Astrocyte (in vitro differentiated cells and primary cell): ENCODE measurements at regions not wholly inside any gene's neighbourhood (a gene's known extent, or its start where the extent isn't known, plus 50 kb on each side); places are given as distances from the start of the nearest gene placed in this dataset.
"Not testable (repeated sequence)": the region's sequence is repeated elsewhere in the genome, so short reads cannot be mapped to it uniquely, and the experiment has no call there.

Source experiments
- DNase-seq: peaks from one replicate; pipeline ENCODE4 v3.0.0-alpha.2; 2010; ENCODE audit warnings: low read depth
- FAIRE-seq: peaks from 2 replicates; lab custom pipeline; 2011; peaks lifted over from hg19 to GRCh38; lab: Jason Lieb, UNC
- H2AFZ ChIP-seq: 2 replicates; pipeline ENCODE4 v1.6.0; 2012; ENCODE audit warnings: low read depth, low read length, inconsistent platforms
- H3K27ac ChIP-seq: 2 replicates; pipeline ENCODE4 v1.5.1; 2011; ENCODE audit warnings: low read depth, low read length, inconsistent platforms
- H3K27me3 ChIP-seq: 2 replicates; pipeline ENCODE4 v1.6.0; 2011; ENCODE audit warnings: low read length, inconsistent platforms; ENCODE audit not compliant: insufficient read depth
- H3K36me3 ChIP-seq: 2 replicates; pipeline ENCODE4 v1.5.1; 2011; ENCODE audit warnings: low read length, inconsistent platforms; ENCODE audit not compliant: insufficient read depth
- H3K4me1 ChIP-seq: 2 replicates; pipeline ENCODE4 v1.5.1; 2011; ENCODE audit warnings: low read length, inconsistent platforms; ENCODE audit not compliant: insufficient read depth
- H3K4me2 ChIP-seq: 2 replicates; pipeline ENCODE4 v1.6.0; 2012; ENCODE audit warnings: low read length, inconsistent platforms
- H3K4me3 ChIP-seq: 2 replicates; pipeline ENCODE4 v1.5.1; 2011; ENCODE audit warnings: low read depth, mild to moderate bottlenecking, low read length, inconsistent platforms; ENCODE audit not compliant: insufficient read depth
- H3K79me2 ChIP-seq: 2 replicates; pipeline ENCODE4 v1.6.0; 2012; ENCODE audit warnings: mild to moderate bottlenecking, low read length, inconsistent platforms; ENCODE audit not compliant: insufficient read depth
- H3K9ac ChIP-seq: 2 replicates; pipeline ENCODE4 v1.6.0; 2012; ENCODE audit warnings: mild to moderate bottlenecking, low read length, inconsistent platforms
- H3K9me3 ChIP-seq: 2 replicates; pipeline ENCODE4 v1.5.1; 2012; ENCODE audit warnings: low read depth, mild to moderate bottlenecking, low read length, inconsistent platforms; ENCODE audit not compliant: insufficient read depth
- H4K20me1 ChIP-seq: 2 replicates; pipeline ENCODE4 v1.6.0; 2012; ENCODE audit warnings: low read length, inconsistent platforms; ENCODE audit not compliant: insufficient read depth
- H3K27ac Mint-ChIP-seq: one replicate; pipeline ENCODE4 v1.8.0; 2021; ENCODE audit warnings: mild to moderate bottlenecking, mixed read lengths; ENCODE audit not compliant: unreplicated experiment
- H3K27me3 Mint-ChIP-seq: one replicate; pipeline ENCODE4 v1.8.0; 2021; ENCODE audit warnings: low read depth, mixed read lengths; ENCODE audit not compliant: unreplicated experiment
- H3K36me3 Mint-ChIP-seq: one replicate; pipeline ENCODE4 v1.8.0; 2021; ENCODE audit warnings: low read depth, mixed read lengths; ENCODE audit not compliant: unreplicated experiment
- H3K4me1 Mint-ChIP-seq: one replicate; pipeline ENCODE4 v1.8.0; 2021; ENCODE audit warnings: low read depth, mixed read lengths; ENCODE audit not compliant: unreplicated experiment
- H3K4me3 Mint-ChIP-seq: one replicate; pipeline ENCODE4 v1.8.0; 2021; ENCODE audit warnings: mild to moderate bottlenecking, moderate library complexity, mixed read lengths; ENCODE audit not compliant: unreplicated experiment
- H3K9me3 Mint-ChIP-seq: one replicate; pipeline ENCODE4 v1.8.0; 2021; ENCODE audit warnings: mild to moderate bottlenecking, mixed read lengths; ENCODE audit not compliant: unreplicated experiment

GRCh38 chr9:66198421-66198820, 461.5 kb downstream of the FOXD4L4 start:
- H3K4me1 Mint-ChIP-seq, H3K9me3 Mint-ChIP-seq, H4K20me1 ChIP-seq, H3K4me1 ChIP-seq, H3K27me3 Mint-ChIP-seq, H3K36me3 ChIP-seq, H3K79me2 ChIP-seq, H3K4me3 ChIP-seq, H3K27ac Mint-ChIP-seq, H2AFZ ChIP-seq, FAIRE-seq, H3K9me3 ChIP-seq, H3K4me3 Mint-ChIP-seq, H3K27me3 ChIP-seq, H3K36me3 Mint-ChIP-seq, H3K9ac ChIP-seq, H3K4me2 ChIP-seq, H3K27ac ChIP-seq, DNase-seq: not testable (repeated sequence)

GRCh38 chr9:66206617-66207016, 469.7 kb downstream of the FOXD4L4 start:
- not testable (repeated sequence) for H3K4me3 Mint-ChIP-seq, FAIRE-seq, H3K27me3 Mint-ChIP-seq

GRCh38 chr9:66207914-66208313, 471.0 kb downstream of the FOXD4L4 start:
- H3K9ac ChIP-seq, H3K27ac Mint-ChIP-seq, H3K27me3 ChIP-seq, H3K79me2 ChIP-seq, H3K9me3 Mint-ChIP-seq, DNase-seq, H3K4me2 ChIP-seq, H3K27me3 Mint-ChIP-seq, H3K36me3 ChIP-seq, H3K36me3 Mint-ChIP-seq, H3K9me3 ChIP-seq, FAIRE-seq, H3K4me3 Mint-ChIP-seq, H2AFZ ChIP-seq, H4K20me1 ChIP-seq, H3K27ac ChIP-seq, H3K4me1 ChIP-seq, H3K4me1 Mint-ChIP-seq, H3K4me3 ChIP-seq: not testable (repeated sequence)

More at GRCh38 chr9:66206617-66207016, 469.7 kb downstream of the FOXD4L4 start:
- not testable (repeated sequence) for DNase-seq, H3K9me3 Mint-ChIP-seq, H3K4me2 ChIP-seq, H3K27ac ChIP-seq, H3K27ac Mint-ChIP-seq, H4K20me1 ChIP-seq, H3K4me3 ChIP-seq, H3K36me3 ChIP-seq, H3K9me3 ChIP-seq, H3K4me1 Mint-ChIP-seq, H3K79me2 ChIP-seq, H2AFZ ChIP-seq, H3K27me3 ChIP-seq, H3K36me3 Mint-ChIP-seq, H3K4me1 ChIP-seq, H3K9ac ChIP-seq

- H3K36me3 Mint-ChIP-seq, H3K4me1 Mint-ChIP-seq: not testable (repeated sequence)
Observed at GRCh38 chr9:66244763-66245162, 507.8 kb downstream of the FOXD4L4 start.

GRCh38 chr9:66245481-66245880, 508.5 kb downstream of the FOXD4L4 start:
- H3K9me3 ChIP-seq, H3K4me3 ChIP-seq, H3K9me3 Mint-ChIP-seq, H3K27me3 ChIP-seq, DNase-seq, H4K20me1 ChIP-seq, H3K4me2 ChIP-seq, H3K79me2 ChIP-seq, H3K27me3 Mint-ChIP-seq, H3K27ac Mint-ChIP-seq, H3K36me3 Mint-ChIP-seq, H3K4me1 Mint-ChIP-seq, FAIRE-seq, H3K9ac ChIP-seq, H2AFZ ChIP-seq, H3K4me1 ChIP-seq, H3K4me3 Mint-ChIP-seq, H3K27ac ChIP-seq, H3K36me3 ChIP-seq: not testable (repeated sequence)

More at GRCh38 chr9:66244763-66245162, 507.8 kb downstream of the FOXD4L4 start:
- H3K27ac ChIP-seq, H3K9me3 ChIP-seq, FAIRE-seq, H4K20me1 ChIP-seq, DNase-seq, H3K4me2 ChIP-seq, H3K27me3 ChIP-seq, H3K9ac ChIP-seq, H2AFZ ChIP-seq, H3K9me3 Mint-ChIP-seq, H3K79me2 ChIP-seq, H3K27ac Mint-ChIP-seq, H3K4me1 ChIP-seq, H3K4me3 ChIP-seq, H3K27me3 Mint-ChIP-seq, H3K36me3 ChIP-seq, H3K4me3 Mint-ChIP-seq: not testable (repeated sequence)

GRCh38 chr9:66257581-66257980, 520.6 kb downstream of the FOXD4L4 start:
- not testable (repeated sequence) for H3K4me3 ChIP-seq, H3K27ac Mint-ChIP-seq, DNase-seq, H3K9me3 Mint-ChIP-seq, H3K27me3 Mint-ChIP-seq, H3K4me2 ChIP-seq, H3K4me1 Mint-ChIP-seq, FAIRE-seq, H3K27me3 ChIP-seq, H3K4me1 ChIP-seq, H4K20me1 ChIP-seq, H3K27ac ChIP-seq, H2AFZ ChIP-seq, H3K4me3 Mint-ChIP-seq, H3K36me3 ChIP-seq, H3K9me3 ChIP-seq, H3K9ac ChIP-seq, H3K79me2 ChIP-seq, H3K36me3 Mint-ChIP-seq
